HG03064 (cell line): ENCODE measurements at regions not wholly inside any gene's neighbourhood (a gene's known extent, or its start where the extent isn't known, plus 50 kb on each side); places are given as distances from the start of the nearest gene placed in this dataset.

Experiments used
- ATAC-seq: cut with Tn5 transposase; IDR thresholded peaks from one replicate; pipeline ENCODE4 v1.9.1; 2021; ENCODE audit warnings: low read depth; ENCODE audit not compliant: unreplicated experiment

- ATAC-seq = no peak
Observed at GRCh38 chr21:27244776-27245175, 277.9 kb upstream of the ADAMTS5 start.

DNA sequence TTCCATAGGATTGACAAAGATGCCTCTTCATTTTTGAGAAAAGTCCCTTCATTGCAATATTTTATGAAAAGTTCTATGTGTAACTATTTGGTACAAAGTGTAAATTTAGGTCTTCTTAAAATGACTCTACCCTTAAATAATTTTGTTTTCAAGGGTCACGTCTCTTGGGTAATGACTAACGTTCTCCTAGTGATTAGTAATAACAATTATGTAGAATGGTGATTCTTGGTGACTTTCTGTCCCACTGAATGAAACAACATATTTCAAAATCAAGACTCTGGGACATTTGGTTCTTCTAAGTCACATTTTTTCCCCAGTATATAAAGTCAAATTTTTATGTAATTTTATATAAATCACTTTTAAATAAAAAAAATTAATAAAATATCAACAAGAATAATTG lies 277.5 kb upstream of the ADAMTS5 start:
- no peak for ATAC-seq

- ATAC-seq = no peak
Observed at GRCh38 chr21:27240839-27241238, 274.0 kb upstream of the ADAMTS5 start.

- ATAC-seq = no peak
Observed at GRCh38 chr21:27233514-27234115, 266.7 kb upstream of the ADAMTS5 start.

DNA sequence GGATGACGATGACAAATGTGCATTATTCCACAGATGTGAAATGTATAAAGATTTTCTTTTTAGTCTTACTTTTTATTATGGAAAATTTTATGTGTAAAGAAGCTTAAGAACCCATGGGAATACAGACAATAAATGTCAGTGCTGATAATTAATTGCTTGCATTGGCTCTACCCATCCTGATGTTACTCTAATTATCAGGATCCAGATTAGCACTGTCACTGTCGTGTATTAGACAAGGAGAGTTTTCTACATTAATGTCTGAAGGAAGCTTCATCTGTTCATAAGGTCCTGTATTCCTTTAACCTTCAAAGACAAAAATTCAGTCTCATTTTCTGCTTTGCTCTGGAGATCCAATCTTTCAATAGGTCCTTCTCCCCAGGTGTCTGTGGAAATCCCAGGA lies 259.1 kb upstream of the ADAMTS5 start:
- no peak for ATAC-seq

GRCh38 chr21:27225151-27225550 lies 258.3 kb upstream of the ADAMTS5 start:
- no peak for ATAC-seq

GRCh38 chr21:27224169-27224568 lies 257.3 kb upstream of the ADAMTS5 start:
- no peak for ATAC-seq

DNA sequence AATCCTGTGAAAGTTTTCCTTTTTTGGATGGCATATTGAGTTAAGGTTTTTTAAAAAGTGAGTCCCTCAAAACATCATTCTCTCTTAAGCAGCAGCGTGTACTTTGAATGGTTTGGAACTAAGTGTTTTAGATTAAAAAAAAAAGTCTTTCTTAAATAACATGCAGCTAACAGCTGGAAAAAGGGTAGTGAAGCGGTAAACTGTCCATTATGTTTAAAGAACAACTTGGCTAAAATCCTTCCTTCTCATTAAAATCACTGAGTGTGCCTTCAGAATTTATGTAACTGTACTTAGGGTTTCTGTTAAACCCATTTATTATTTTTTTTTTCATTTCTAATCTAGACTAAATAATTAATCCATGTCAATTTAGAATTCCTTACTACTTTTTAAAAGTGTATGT lies 254.2 kb upstream of the ADAMTS5 start:
- ATAC-seq = no peak

DNA sequence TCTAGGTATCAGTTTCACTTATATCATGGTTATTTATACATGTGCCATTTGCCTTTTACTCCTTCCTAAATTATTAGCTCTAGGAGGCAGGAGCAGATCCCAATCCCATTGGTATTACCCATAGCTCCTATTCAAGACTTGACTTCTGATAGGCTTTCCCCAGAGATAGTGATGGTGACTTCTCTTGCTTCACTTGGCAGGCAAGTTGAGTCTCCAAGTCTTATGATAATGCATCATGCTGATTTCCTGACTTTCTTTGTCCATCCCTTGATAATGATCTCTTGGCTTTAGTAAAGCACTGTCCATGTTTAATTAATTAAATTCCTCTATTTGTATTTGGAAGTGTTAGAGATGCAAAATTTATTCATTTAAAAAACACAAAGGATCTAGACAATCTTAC lies 253.5 kb upstream of the ADAMTS5 start:
- no peak for ATAC-seq

DNA sequence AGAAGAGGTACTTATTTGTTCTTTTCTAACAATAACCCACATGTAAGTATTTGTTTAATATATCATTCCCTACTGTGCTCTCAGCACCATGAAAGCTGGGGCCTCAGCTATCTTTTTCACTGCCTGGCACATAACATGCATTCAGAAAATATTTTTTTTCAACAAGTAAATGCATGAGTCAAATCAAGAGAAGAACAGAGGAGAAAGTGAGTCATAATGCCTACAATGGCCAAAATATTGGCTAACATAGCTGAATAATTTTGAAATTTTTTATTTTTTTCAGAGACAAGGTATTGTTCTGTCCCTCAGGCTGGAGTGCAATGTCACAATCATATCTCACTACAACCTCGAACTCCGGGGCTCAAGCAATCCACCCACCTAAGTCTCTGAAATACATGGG lies 252.2 kb upstream of the ADAMTS5 start:
- ATAC-seq = no peak

DNA sequence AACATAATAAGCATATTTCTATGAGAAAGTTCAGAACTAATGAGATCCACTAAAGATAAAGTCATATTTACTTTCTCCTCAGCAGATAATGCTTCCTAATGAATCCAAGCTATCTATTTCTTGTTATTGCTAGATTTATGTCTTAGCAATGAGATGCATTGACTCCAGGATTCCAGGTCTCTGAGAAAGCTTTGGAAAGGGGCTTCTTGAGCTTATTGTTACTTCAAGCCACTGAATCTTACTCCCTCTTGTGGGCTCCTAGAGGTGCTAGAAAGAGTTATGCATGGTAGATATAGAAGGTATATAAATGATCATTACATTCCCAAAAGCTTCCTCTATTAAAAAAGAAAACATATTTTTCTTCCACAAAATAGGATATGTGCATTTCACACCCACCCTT lies 246.4 kb upstream of the ADAMTS5 start:
- ATAC-seq = no peak

GRCh38 chr21:27212441-27212840 lies 245.6 kb upstream of the ADAMTS5 start:
- ATAC-seq = no peak

GRCh38 chr21:27209546-27209945 lies 242.7 kb upstream of the ADAMTS5 start:
- no peak for ATAC-seq

- ATAC-seq = no peak
Observed at GRCh38 chr21:27206368-27206982, 239.6 kb upstream of the ADAMTS5 start.

DNA sequence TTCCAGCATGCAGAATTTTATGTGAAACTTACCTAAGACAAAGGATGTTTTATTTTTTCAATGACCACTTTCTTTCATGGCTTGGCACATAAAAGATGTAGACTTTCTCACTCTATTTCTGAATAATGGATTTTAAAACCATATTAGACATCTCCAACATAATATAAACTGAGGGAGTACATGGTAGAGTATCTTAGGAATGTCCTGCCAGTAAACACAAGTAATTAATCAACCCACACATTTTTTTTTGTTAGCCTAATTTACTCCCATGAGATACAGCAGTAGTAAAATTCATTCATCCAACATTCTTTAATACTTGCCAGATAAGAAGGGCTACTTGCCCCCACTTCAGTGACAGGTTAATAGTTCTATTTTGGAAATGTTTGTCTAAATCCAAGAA lies 235.4 kb upstream of the ADAMTS5 start:
- no peak for ATAC-seq

DNA sequence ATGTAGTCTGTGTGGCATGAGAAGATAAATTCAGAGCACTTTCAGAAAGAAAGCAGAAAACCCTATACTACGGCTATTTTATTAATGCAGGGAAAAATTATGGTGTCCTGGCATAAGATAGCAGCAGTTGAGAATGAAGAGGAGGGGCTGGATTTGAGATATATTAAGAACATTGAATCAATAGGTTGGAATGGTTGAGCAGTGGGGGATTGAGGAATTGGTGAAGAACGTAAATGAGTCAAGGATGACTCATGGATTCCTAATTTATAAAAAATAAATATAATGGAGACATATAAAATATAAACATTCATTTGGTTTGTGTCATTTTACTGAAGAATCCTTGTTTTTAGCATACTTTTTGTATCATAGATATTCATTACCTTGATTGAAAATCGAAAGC lies 234.3 kb upstream of the ADAMTS5 start:
- no peak for ATAC-seq

DNA sequence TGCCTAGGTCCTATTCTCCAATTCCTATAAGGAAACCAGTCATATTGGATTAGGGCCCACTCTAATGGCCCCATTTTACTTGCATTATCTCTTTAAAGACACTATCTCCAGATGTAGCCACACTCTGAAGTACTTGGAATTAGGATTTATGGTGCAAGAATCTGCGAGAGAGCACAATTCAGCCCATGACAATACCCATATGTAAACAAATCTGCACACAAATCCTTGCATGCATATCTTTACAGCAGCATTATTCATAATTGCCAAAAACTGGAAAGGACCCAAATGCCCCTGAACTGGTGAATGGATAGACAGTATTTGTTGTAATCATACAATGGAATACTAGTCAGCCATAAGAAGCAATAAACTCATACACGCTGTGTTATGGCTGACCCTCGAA lies 229.8 kb upstream of the ADAMTS5 start:
- ATAC-seq = no peak

GRCh38 chr21:27192281-27192949 lies 225.5 kb upstream of the ADAMTS5 start:
- ATAC-seq = no peak

GRCh38 chr21:27190601-27191000 lies 223.7 kb upstream of the ADAMTS5 start:
- ATAC-seq = no peak

DNA sequence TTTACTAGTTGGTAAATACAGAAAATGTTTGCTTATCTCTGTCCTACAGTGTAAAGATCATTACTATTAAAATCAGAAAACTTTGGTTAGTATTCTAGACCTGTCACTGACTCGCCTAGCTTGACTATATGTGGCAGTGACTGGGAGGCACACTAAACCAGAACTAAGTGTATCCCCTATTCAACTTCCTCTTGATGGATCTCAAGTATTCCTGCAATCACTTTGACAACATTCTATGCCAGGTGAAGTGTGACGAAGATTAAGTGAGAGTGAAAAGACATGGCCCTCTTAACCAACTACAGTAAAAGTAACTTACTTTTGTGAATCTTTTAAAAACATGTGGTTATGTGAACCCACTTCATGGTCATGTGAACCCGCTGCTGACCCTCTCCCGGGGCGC lies 223.0 kb upstream of the ADAMTS5 start:
- no peak for ATAC-seq

DNA sequence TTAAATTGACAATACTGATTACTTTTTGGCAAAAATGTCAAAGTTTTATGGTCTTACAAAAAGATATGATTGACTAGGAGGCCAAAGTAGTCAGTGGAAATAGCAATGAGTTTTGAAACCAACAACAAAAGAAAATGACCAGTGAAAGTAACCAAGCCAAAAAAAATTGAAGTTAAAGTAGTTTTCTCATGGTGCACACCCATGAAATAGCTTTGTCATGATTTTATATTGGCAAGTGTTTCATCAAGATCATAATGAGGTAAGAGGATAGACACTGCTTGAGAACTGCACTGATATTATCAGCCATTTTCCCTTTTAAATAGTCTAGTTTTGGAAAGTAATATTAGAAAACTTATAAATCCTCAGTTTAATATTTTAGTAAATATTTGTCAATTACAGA lies 206.2 kb upstream of the ADAMTS5 start:
- ATAC-seq = no peak

GRCh38 chr21:27171707-27172106 lies 204.8 kb upstream of the ADAMTS5 start:
- no peak for ATAC-seq
